ENCODE measurements at regions not wholly inside any gene's neighbourhood (a gene's known extent, or its start where the extent isn't known, plus 50 kb on each side); places are given as distances from the start of the nearest gene placed in this dataset.
A peak's percentile ranks its signal among the peaks of the same experiment; 100 is the strongest.
"Not testable (repeated sequence)": the region's sequence is repeated elsewhere in the genome, so short reads cannot be mapped to it uniquely, and the experiment has no call there.

DNA sequence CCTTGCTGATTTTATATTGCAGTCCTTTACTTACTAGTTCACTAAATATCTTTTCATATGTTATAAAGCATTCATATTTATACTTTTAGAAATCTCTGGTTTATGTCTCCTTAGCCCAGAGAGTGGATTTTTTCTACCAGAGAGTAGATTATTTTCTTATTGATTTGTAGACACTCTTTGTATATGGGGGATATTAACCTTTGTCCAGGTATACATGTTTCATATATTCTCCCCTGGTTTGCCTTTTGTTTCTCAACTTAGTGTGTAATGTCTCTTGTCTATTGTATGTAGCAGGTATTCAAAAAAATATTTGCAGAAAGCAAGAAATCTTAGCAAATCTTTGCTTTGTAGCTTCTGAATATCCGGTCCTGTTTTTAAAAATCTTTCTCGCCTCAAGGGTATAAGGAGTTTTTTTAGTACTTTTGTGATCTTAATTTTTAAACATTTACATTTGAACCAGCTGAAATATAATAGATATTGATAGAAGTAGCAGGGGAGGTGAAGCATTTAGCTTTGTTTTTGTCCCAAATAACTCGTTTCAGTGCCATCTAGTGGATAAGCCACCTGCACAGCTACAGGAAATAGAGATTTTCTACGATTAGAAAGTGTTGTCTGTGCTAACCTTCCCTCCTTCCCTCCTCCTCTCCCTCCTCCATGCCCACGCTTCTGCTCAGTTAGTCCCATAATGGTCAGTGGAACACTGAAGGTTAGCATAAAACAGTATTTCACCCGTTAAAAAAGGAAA, 97.0 kb downstream of the PHETA1 start:
- DNase-seq: peak in 1 of 2 donors; percentile 5

DNA sequence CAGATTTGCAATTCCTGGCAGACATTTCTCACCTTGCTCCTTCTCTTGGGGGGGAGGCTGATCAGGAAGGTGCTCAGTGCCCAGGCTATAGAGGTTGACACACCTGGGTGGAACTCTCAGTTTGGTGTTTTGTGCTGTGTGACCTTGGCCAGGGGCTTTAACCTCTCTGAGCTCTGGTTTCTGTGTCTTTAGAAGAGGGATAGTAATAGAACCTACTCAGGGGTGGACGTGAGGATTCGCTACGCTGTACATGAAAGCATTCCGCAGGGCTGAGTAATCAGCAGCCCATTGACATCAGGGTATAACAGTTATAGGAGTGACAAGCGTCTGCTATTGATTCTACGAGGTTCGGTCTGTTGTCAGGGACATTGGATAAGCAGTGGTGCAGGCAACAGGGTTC, 98.1 kb downstream of the PHETA1 start:
- DNase-seq: no peak

DNA sequence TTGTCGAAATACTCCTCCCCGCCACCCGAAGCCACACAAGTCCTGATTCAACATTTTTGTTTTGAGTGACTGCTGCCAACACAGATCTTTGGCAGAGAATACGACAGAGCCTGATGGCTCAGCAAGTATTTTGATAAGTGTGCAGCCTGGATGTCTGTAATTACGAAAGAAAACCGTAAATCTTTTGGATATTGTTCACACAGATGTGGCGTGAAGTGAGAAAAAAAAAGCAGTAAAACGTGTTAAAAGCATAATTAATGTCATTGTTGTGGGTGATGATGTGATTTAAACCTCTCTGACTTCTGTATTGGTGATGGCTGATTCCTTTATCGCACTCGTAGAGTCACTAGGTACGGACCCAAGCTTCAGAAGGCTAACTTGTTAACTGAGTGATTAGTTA, 98.7 kb downstream of the PHETA1 start:
- no peak for DNase-seq

DNA sequence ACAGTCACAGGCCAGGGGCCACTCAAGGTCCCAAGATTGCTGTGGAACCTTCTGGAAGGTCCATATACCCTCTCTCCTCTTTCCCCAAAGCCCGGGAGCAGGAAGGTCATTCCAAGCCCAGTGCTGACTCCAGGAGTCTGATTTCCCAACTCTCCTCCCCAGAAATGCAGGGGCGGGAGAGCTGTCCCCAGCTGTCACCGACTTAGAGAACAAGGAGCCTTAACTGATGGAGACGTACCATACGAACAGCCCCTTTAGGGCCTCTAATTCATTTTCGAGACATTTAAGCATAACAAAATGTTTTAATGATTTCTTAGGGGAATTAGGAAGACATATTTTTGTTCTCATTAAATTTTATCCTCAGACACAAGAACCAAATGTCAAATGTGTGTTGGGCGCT, 99.2 kb downstream of the PHETA1 start:
- DNase-seq: no peak

DNA sequence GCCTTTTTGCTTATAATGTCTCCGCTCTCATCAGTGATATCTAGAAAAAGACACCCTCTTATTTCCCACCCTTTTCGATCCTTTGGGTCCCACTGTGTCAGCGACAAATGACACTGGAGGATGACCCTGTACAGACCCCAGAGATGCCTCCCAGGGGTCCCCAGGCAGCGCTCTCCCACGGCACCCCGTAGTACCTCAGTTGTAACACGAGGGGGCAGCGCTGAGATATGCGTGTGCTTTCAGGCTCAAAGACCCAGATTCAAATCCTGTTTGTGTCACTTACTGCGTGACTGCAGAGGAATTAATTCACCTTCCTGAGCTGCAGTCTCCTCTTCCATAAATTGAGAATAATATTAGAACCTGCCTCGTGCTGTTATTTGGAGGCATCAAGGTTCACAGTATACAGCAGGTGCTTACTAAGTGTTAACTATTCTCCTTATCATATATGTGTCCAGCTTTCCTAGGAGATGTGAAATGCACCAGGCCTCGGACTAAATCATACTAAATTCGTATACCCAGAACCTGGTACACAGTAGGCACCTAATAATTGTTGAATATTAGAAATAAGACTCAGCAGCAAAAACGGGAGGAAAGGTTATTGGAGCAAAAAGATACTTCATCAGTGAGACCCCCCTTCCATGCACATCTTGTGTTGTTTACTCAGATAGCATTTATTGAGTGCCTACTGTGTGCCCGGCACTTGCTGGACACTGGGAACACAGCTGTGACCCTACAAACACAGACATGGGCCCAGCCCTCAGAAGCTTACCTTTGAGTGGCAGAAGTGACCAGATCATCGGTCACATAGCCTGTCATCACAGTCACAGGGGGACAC, 99.9 kb downstream of the PHETA1 start:
- DNase-seq: peak in 1 of 2 donors; percentile 5

DNA sequence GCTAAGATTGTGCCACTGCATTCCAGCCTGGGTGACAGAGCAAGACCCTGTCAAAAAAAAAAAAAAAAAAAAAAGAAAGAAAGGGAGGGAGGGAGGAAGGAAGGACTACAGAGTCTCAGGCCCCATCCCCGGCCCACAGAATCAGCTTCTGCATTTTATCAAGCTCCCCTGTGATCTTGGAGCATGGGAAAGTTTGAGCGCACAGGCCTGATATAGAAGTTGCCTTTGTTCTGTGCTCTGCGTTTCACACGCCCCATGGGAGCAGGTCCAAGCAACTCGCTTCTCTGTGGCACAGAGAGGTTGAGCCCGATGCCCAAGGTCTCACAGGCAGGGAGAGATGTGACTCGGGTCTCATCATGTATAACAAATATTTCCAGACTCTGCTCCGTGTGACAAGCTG, 101.8 kb downstream of the PHETA1 start:
- DNase-seq: no peak

DNA sequence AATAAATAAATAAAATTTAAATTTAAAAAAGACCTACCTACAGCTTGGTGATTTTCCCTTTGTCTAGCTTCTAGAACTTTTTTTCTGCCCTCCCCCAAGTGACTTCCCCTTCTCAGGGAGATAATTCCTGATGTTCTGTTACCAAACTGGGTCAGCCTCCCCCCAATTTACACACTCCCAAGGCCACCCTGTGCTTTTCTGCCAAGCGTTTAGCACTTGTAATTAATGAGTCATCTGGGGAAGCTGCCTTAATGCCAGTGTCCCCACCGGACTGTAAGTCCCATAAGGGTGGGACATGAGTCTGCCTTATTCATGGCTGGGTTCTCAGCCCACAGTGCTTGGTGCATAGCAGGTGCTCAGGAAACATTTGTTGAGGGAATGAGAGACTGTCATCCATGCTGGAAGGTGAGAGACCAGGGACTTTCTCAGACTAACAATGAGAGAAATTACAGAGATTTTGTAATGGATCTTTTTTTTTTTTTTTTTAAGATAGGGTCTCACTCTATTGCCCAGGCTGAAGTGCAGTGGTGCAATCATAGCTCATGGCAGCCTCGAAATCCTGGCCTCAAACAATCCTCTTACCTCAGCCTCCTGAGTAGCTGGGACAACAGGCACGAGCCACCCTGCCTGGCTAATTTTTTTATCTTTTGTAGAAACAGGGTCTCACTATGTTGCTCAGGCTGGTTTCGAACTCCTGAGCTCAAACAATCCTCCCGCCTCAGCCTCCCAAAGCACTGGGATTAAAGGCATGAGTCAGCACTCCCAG, 106.8 kb downstream of the PHETA1 start:
- DNase-seq: no peak

DNA sequence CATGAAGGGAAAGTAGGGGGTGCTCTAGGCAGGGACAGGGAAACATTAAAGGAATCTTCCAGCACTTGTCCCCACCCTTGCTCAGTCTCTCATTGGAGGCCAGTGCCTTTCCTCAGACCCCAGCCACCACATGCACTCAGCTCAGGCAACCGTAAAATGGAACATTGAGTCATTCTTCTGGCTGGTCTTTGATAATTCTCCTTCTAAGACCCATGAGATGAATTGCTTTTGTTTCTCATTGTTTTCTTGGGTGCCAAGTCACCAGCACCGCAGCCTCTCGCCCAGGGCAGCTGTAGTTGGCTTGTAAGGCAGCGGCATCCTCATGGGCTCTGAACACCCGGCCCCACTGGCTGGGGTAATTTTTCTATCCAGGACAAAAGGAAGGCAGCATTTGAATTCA, 108.2 kb downstream of the PHETA1 start:
- DNase-seq: no peak

DNA sequence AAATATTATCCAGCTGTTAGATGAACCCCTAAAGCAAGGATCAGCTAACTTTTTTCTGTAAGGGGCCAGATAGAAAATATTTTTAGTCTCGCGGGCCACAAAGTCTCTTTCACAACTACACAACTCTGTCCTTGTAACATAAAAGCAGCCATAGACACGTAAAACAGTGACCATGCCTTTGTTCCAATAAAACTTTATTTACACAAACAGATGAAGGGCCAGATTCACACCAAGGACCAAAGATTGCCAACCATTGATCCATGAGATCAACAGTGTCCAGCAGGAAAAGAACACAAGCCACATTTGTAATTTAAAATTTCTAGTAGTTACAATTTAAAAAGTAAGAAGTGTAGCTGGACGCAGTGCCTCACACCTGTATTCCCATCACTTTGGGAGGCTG, 109.7 kb downstream of the PHETA1 start:
- DNase-seq: no peak

DNA sequence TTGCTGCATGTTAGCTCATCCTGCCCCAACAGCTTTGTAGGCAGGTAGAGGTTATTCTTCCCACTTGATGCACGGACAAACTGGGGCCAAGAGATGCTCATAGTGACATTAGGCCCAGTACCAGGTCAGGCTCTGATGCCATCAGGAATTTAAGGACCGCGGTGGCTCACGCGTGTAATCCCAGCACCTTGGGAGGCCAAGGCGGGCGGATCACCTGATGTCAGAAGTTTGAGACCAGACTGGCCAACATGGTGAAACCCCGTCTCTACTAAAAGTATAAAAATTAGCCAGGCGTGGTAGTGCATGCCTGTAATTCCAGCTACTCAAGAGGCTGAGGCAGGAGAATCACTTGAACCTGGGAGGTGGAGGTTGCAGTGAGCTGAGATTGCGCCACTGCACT, 110.8 kb downstream of the PHETA1 start:
- not testable (repeated sequence) for DNase-seq

DNA sequence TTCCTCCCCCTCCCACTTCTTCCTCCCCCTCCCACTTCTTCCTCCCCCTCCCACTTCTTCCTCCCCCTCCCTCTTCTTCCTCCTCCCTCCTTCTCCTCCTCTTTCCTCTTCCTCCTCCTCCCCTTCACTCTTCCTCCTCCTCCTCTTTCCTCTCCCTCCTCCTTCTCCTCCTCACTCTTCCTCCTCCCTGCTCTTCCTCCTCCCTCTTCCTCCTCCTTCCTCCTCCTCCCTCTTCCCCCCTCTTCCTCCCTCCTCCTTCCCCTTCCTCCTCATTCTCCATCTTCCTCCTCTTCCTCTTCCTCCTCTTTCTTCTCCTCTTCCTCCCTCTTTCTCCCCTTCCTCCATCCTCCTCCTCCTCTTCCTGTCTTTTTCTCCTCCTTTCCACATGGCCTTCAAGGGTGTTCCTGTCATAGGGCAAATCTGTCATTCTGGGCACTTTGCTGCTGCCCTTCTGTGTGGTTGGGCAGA, 111.4 kb downstream of the PHETA1 start:
- DNase-seq: no peak

DNA sequence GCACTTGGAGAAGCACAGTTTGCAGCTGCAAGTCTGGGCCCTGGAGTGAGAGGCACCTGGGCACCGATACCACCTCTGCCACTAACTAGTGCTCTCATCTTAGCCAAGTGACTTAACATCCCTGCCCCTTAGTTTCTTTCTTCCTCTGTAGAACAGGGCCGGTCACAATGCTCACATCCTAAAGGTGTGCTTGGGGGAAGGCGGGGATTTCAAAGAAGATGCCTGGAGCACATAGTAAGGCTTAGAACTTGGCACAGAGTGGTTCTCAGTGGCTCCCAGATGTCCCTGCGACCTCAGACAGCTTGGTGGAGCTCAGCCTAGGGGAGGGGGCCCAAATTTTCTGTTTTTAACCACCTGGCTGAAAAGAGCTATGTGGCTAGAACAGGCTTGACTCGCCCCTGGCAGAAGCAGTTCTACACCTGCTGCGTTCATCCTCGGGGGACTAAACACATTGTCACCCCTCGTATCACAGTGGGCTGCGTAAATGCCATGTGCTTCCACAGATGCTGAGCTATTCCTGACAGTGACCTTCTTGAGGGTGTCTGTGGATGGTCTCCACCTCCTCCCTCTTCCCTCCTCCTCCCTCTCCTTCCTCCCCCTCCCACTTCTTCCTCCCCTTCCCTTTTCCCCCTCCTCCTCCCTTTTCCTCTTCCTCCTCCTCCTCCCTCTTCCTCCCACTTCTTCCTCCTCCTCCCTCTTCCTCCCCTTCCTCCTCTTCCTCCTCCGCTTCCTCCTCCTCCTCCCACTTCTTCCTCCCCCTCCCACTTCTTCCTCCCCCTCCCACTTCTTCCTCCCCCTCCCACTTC, 112.1 kb downstream of the PHETA1 start:
- no peak for DNase-seq

DNA sequence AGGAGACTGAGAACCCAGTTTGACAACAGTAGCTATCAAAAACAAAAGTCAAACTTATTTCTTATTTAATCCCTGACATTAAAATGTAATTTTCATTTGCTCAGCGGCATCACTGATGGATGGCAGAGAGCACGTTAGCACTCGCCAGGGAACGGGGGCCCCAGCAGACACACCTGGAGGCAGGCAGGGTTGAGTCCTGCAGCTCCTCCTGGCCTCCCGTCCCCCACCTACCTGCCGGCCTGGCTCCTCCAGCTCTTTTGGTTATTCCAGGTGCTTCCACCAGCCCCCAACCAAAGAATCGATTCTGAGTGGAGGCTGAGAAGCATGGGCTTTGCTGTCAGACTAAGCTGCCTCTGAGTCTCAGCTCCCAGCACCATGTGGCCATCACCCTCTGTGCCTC, 113.6 kb downstream of the PHETA1 start:
- DNase-seq: no peak

DNA sequence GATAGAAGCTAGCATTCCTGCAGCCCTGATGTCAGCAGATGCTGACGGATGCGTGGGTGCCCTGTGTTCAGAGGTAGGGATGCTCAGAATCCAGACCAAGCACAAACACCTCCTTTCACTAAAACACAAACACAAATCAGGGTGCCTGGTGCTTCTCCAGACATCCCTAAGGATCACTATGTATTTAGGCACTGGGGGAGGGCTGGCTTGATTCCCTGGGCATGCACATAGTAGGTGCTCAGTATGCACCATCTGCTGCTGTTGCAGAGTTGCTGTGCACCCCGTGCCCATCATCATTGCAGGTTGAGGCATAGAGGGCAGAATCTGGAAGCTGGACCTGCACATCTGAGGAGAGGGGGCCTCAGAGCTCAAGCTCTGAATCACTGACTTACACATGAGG, 114.8 kb downstream of the PHETA1 start:
- no peak for DNase-seq

DNA sequence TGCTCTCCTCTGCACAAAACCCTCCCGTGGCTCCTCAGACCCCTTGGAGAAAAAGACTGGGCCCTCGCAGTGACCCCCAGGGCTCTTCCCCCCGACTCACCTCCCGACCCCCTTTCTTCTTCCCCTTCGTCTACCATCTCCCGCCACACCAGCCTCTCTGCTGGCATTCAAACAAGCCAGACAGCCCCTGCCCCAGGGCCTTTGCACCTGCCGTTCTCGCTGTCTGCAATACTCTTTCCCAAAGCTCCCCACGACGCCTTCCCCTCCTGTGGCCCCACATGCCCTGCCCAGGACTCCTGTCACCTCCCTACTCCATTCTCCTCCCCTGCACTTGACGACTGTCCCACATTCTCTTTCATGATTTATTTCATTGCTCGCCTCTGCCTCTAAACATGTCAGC, 115.7 kb downstream of the PHETA1 start:
- DNase-seq: no peak

DNA sequence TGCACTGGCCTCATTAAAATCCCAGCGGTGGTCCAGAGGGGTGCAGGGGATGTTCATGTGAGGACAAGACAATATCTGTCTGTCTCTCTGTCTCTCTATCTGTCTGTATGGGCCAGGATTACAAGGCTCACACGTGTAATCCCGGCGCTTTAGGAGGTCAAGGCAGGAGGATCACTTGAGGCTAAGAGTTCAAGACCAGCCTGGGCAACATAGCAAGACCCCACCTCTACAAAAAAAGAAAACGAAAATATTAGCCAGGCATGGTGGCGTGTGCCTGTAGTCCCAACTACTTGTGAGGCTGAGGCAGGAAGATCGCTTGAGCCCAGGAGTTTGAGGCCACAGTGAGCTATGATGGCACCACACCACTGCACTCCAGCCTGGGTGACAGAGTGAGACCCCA, 117.1 kb downstream of the PHETA1 start:
- DNase-seq: no peak

DNA sequence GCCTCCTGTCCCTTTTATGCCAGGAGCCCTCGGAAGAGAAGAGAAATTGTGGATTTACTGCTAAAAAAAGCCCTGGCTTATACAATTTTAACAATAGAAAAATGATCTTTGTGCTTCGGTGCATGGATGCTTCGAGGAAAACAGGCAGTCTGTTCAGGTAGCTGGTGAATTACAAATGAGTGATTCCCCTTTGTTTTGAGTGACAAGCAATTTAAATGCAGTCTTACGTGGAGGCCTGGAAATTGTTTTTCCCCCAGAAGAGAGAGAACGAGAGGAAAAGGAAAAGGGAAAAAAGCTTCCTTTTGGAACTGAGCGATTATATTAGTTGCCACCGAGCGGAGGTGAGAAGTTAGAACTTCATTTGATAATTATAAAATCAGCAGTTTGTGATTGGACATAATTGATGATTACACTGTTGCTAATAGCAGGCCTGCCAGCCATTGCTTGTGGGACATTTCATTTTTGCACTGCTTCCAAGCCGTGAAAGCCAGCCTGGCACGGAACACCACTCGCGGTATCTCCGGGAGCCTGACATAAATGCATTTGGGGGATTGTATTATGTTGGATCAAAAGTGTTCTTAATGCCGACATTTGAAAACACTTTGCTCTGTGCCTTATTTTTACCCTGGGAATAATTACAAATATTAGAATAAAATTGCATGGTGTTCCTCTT, 117.7 kb downstream of the PHETA1 start:
- no peak for DNase-seq

DNA sequence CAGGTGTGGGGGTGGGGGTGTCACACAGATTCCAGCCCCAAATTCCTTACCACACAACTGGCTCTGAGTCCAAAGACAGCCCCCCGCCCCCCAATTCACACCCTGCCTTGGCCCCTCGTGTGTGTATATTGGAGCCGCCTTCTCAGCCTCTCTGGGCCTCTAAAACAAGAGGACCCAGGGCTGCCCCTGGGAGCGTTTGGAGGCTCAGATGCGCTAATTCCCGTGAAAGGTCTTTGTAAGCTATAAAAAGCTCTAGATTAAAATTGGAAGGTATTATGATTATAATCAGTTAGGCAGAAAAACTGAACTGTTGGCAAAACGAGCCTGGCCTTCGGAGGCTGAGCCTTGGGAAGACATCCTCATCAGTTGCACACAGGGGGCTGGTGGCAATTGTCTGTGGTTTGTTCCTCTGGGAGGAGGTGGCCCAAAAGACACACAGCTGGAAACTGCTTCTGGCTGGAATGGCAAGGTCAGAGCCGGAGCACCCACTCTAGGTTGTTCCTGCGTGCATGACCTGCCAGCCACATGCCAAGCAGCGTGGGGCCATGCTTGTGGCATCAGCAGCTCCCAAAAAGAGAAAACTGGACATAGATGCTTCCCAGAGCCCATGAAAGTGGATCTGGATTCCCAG, 118.5 kb downstream of the PHETA1 start:
- DNase-seq: no peak

DNA sequence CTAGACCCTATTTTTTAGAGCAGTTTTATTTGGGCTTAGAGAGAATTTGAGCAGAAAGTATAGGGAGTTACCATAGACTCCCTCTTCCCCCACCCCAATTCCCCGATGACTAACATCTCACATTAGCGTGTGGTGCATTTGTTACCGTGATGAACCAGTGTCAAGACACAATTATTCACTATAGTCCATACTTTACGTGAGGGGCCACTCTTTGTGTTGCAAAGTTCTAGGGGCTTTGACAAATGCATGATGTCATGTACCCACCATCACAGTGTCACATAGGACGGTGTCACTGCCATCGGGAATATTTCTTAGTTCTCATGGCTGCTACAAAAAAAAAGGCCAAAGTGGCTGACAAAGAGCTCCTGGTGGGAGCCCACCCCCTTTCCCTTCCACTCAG, 119.1 kb downstream of the PHETA1 start:
- DNase-seq: no peak

DNA sequence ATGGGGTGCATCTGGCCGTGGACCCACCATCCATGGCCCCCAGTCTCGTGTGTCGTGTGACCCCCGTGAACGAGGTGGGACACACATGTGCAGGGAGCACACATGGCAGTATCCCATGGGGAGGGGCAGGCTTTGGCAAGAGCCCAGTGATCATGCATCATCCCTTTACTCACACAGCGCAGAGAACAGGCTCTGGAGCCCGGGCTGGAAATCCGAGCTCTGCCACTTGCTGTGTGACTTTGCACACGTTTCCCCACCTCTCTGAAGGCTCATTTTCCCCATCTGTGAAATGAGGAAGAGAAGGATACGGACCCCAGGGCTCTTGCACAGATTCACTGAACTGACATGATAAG, 119.9 kb downstream of the PHETA1 start:
- DNase-seq: no peak

DNA sequence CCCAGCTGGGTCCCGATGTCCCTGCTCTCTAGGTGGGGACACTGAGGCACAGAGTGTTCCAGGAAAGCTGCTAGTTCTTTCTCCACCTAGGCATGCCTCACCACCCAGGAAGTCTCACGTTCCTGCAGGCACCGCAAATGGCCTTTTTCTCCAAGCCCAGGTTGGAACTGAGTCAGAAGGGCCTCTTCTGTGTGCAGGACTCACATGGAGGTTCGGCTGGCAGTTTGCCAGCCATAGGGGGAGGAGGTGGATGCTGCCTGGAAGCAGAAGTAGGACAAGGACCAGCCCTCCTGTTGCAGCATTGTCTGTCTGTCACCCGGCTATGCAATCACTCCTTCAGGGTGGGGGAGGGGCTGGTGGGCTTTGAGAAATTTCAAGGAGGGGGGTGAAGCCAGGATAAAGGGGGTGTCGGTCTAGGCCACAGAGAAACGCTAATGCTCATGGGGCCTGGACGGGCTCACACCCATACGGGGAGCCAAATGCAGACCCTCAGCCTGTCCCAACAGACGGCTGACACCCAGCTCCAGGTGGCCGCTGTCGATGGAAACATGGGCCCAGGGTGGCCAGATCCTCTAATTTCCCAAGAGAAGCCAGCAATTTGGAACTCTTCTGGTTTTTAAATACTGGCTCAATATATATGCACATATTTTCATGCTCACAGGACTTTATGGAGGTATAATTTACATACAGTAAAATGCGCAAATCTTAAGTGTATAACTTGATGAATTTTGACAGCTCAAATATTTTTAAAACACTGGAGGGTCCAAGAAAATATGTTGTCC, 120.5 kb downstream of the PHETA1 start:
- DNase-seq: peak in 1 of 2 donors; percentile 63
